Neural crest cell (in vitro differentiated cells): ENCODE measurements at regions not wholly inside any gene's neighbourhood (a gene's known extent, or its start where the extent isn't known, plus 50 kb on each side); places are given as distances from the start of the nearest gene placed in this dataset.

Source experiments
- DNase-seq: peaks from one replicate; pipeline ENCODE4 v3.0.0; 2021; ENCODE audit warnings: low read depth, mixed read lengths, low spot score
- H3K27ac Mint-ChIP-seq: one replicate; pipeline ENCODE4 v1.8.0; 2021; ENCODE audit warnings: mild to moderate bottlenecking, mixed read lengths; ENCODE audit not compliant: unreplicated experiment
- H3K27me3 Mint-ChIP-seq: 2 replicates; pipeline ENCODE4 v1.8.0; 2021; ENCODE audit warnings: low read depth, mild to moderate bottlenecking, mixed read lengths
- H3K36me3 Mint-ChIP-seq: 2 replicates; pipeline ENCODE4 v1.8.0; 2021; ENCODE audit warnings: low read depth, mild to moderate bottlenecking, mixed read lengths
- H3K4me1 Mint-ChIP-seq: 2 replicates; pipeline ENCODE4 v1.8.0; 2021; ENCODE audit warnings: mixed read lengths
- H3K4me3 Mint-ChIP-seq: one replicate; pipeline ENCODE4 v1.8.0; 2021; ENCODE audit warnings: mild to moderate bottlenecking, mixed read lengths
- H3K9me3 Mint-ChIP-seq: 2 replicates; pipeline ENCODE4 v1.8.0; 2021; ENCODE audit warnings: mixed read lengths
- TF ChIP-seq, protein P1 (sequence below): fragments of 200-600 bp; sonication (generic); conservative IDR thresholded peaks from 2 replicates; pipeline ENCODE4 v1.5.0; 2021; ENCODE audit warnings: antibody characterized with exemption, mild to moderate bottlenecking

DNA sequence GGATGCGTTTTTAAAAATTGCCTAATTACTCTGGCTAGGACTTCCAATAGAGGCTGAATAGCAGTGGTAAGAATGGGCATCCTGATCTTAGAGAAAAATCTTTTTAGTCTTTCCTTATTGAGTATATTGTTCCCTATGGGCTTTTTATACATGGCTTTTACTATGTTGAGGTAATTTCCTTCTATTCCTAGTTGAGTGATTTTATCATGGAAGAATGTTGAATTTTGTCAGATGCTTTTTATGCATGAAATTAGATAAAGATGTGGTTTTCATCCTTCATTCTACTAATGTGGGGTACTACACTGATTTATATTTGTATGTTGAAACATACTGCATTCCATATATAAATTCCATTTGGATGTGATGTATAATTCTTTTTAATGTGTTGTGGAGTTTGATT, 2673.8 kb downstream of the PCDH9 start:
- Mint-ChIP-seq H3K27ac (no peak overlapping the region), H3K36me3 (no peaks in the 10 kb centered on the region), H3K9me3 (peaks cover 2% of the 10 kb centered on the region), H3K4me3 (no peak overlapping the region), H3K4me1 (no peaks in the 10 kb centered on the region), H3K27me3 (no peaks in the 10 kb centered on the region)
- no peak for DNase-seq
- TF ChIP-seq, protein P1, sequence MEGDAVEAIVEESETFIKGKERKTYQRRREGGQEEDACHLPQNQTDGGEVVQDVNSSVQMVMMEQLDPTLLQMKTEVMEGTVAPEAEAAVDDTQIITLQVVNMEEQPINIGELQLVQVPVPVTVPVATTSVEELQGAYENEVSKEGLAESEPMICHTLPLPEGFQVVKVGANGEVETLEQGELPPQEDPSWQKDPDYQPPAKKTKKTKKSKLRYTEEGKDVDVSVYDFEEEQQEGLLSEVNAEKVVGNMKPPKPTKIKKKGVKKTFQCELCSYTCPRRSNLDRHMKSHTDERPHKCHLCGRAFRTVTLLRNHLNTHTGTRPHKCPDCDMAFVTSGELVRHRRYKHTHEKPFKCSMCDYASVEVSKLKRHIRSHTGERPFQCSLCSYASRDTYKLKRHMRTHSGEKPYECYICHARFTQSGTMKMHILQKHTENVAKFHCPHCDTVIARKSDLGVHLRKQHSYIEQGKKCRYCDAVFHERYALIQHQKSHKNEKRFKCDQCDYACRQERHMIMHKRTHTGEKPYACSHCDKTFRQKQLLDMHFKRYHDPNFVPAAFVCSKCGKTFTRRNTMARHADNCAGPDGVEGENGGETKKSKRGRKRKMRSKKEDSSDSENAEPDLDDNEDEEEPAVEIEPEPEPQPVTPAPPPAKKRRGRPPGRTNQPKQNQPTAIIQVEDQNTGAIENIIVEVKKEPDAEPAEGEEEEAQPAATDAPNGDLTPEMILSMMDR: no peak

DNA sequence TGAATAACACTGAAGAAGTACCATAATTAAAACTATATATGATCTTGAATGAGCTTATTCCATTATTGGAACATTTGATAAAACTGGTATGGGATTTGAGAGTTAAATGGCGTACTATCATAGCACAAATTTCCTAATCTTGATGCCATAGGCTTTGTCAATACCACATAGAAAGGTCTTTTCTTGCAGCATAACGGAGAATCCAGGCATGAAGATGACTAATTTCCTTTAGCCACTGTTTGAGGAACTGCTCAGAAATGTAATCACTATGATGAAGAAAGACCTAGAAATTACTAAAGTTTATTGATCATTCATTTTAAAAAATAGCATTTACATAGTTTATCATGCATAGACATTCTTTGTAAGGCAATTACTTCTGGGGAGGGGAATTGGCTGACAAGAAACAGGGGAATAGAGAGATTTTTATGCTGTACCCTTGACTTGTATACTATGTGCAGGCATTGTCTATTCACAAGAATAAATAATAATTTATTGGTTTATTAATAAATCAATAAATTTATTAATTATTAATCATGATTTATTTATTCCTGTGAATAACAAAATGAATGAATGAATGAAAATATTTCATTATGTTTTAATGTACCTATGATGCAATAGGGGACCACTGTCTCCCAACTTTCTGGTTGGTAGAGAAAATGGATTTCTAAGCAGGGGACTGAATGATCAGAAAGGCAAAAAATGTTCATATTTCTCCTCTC, 2676.6 kb downstream of the PCDH9 start:
- no peaks in the 10 kb centered on the region for H3K27me3 Mint-ChIP-seq
- no peak overlapping the region for H3K27ac Mint-ChIP-seq
- no peaks in the 10 kb centered on the region for H3K4me1 Mint-ChIP-seq
- TF ChIP-seq, protein P1: no peak
- H3K36me3 Mint-ChIP-seq: no peaks in the 10 kb centered on the region
- H3K9me3 Mint-ChIP-seq: peaks cover 9% of the 10 kb centered on the region
- no peak overlapping the region for H3K4me3 Mint-ChIP-seq
- no peak for DNase-seq

DNA sequence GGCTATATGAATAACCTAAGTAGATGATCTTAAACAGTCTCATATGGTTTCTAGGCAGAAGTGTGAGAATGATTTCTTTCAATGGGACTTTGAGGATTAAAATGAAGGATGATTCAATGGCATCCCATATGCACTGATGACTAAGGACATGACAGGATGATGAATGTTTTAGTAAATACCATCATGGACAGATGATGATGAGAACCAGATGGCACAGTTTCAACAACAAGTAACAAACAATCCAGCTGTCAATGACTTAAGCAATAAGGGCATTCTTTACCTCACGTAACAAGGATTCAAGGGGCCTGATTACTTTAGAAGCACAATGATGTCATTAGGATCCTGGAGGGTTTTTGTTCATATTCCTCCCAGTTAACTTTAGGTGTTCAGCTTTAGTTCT, 2678.4 kb downstream of the PCDH9 start:
- DNase-seq: no peak
- Mint-ChIP-seq H3K36me3 (no peaks in the 10 kb centered on the region), H3K9me3 (peaks cover 6% of the 10 kb centered on the region), H3K4me1 (no peaks in the 10 kb centered on the region), H3K27ac (no peak overlapping the region), H3K4me3 (no peak overlapping the region), H3K27me3 (no peaks in the 10 kb centered on the region)
- TF ChIP-seq, protein P1: no peak

DNA sequence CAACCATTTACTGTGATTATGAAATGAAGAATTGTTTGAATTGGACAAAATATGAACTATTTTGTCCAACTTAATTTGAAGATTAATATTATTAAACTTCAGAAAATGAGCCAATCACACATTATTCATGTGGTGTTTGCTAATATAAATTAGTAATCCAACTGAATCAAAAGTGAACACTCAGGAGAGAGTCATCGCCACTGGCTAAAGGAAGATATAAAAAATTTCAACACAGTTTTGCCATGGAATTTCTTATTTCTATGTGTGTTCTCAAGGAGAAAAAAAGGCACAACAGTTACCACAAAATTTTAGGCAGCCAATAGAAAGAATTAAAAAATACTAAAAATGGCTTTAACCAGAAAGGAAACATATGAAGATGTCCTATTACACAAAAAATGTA, 2683.8 kb downstream of the PCDH9 start:
- TF ChIP-seq, protein P1: no peak
- H3K27ac Mint-ChIP-seq: no peak overlapping the region

DNA sequence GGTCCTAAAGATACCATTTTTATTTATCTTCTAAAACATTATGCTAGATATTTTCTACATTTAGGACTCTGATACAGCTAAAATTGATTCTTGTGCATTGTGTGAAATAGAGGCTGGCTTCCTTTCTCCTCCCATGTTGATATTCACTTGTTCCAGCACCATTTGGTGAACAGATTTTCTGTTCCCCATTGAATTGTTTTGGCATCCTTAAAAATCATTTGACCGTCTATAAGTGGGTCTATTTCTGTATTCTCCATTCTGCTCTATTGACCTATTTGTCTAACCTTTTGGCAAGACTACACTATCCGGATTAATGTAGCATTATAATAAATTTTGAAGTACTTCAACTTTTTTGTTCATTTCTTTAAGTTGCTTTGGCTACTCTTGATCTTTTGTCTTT, 2689.2 kb downstream of the PCDH9 start:
- DNase-seq: no peak
- H3K9me3 Mint-ChIP-seq: no peaks in the 10 kb centered on the region
- H3K27ac Mint-ChIP-seq: no peak overlapping the region
- TF ChIP-seq, protein P1: no peak
- no peaks in the 10 kb centered on the region for H3K27me3 Mint-ChIP-seq
- no peak overlapping the region for H3K4me3 Mint-ChIP-seq
- H3K4me1 Mint-ChIP-seq: no peaks in the 10 kb centered on the region
- H3K36me3 Mint-ChIP-seq: no peaks in the 10 kb centered on the region

More for the DNA sequence above, 2683.8 kb downstream of the PCDH9 start:
- Mint-ChIP-seq H3K36me3 (no peaks in the 10 kb centered on the region), H3K27me3 (no peaks in the 10 kb centered on the region), H3K4me1 (no peaks in the 10 kb centered on the region), H3K4me3 (no peak overlapping the region), H3K9me3 (peaks cover 6% of the 10 kb centered on the region)
- DNase-seq: no peak
